ENCODE measurements at regions not wholly inside any gene's neighbourhood (a gene's known extent, or its start where the extent isn't known, plus 50 kb on each side); places are given as distances from the start of the nearest gene placed in this dataset.

- no peak overlapping the region for H3K4me3 ChIP-seq (ENCODE audit: low read depth, low read length, poor library complexity, severe bottlenecking)
- TF ChIP-seq EZH2 (IDR thresholded peaks at IDR 0.05; ENCODE audit: borderline replicate concordance, low read length) (no peak), CTCF (IDR thresholded peaks at IDR 0.05; ENCODE audit: low read length) (no peak)
- H3K9me3 ChIP-seq (ENCODE audit: low read length) = no peaks in the 10 kb centered on the region
- H2AFZ ChIP-seq (ENCODE audit: low read length) = no peak overlapping the region
- H3K9ac ChIP-seq (ENCODE audit: low read length) = no peak overlapping the region
- no peaks in the 10 kb centered on the region for H3K27me3 ChIP-seq (ENCODE audit: insufficient read depth, low read length)
- no peaks in the 10 kb centered on the region for H3K79me2 ChIP-seq (ENCODE audit: insufficient read depth, low read length)
- H3K27ac ChIP-seq (ENCODE audit: low read depth, low read length, poor library complexity, severe bottlenecking) = no peak overlapping the region
- no peaks in the 10 kb centered on the region for H3K36me3 ChIP-seq (ENCODE audit: insufficient read depth, low read length)
- H3K9me2 ChIP-seq (ENCODE audit: low read depth, low read length) = no peaks in the 10 kb centered on the region
- no peaks in the 10 kb centered on the region for H4K20me1 ChIP-seq (ENCODE audit: insufficient read depth, low read length)
- no peak overlapping the region for H3K4me2 ChIP-seq (ENCODE audit: low read length)
- H3K4me1 ChIP-seq (ENCODE audit: insufficient read depth, low read length, severe bottlenecking) = no peaks in the 10 kb centered on the region
- H3F3A ChIP-seq (ENCODE audit: insufficient read depth, low read length) = no peaks in the 10 kb centered on the region
Observed at GRCh38 chr10:28906415-28906814, 229.1 kb downstream of the BAMBI start.

GRCh38 chr10:28906934-28907333 is 229.6 kb downstream of the BAMBI start:
- Histone ChIP-seq H3K79me2 (ENCODE audit: insufficient read depth, low read length) (no peaks in the 10 kb centered on the region), H3F3A (ENCODE audit: insufficient read depth, low read length) (no peaks in the 10 kb centered on the region), H2AFZ (ENCODE audit: low read length) (no peak overlapping the region), H3K4me1 (ENCODE audit: insufficient read depth, low read length, severe bottlenecking) (no peaks in the 10 kb centered on the region), H4K20me1 (ENCODE audit: insufficient read depth, low read length) (no peaks in the 10 kb centered on the region), H3K4me3 (ENCODE audit: low read depth, low read length, poor library complexity, severe bottlenecking) (no peak overlapping the region), H3K36me3 (ENCODE audit: insufficient read depth, low read length) (no peaks in the 10 kb centered on the region), H3K9me2 (ENCODE audit: low read depth, low read length) (no peaks in the 10 kb centered on the region), H3K9ac (ENCODE audit: low read length) (no peak overlapping the region), H3K27ac (ENCODE audit: low read depth, low read length, poor library complexity, severe bottlenecking) (no peak overlapping the region), H3K27me3 (ENCODE audit: insufficient read depth, low read length) (no peaks in the 10 kb centered on the region), H3K4me2 (ENCODE audit: low read length) (no peak overlapping the region), H3K9me3 (ENCODE audit: low read length) (no peaks in the 10 kb centered on the region)
- TF ChIP-seq EZH2 (IDR thresholded peaks at IDR 0.05; ENCODE audit: borderline replicate concordance, low read length) (no peak), CTCF (IDR thresholded peaks at IDR 0.05; ENCODE audit: low read length) (no peak)

- Histone ChIP-seq H3K4me1 (ENCODE audit: insufficient read depth, low read length, severe bottlenecking) (no peaks in the 10 kb centered on the region), H3K79me2 (ENCODE audit: insufficient read depth, low read length) (no peaks in the 10 kb centered on the region), H3K9ac (ENCODE audit: low read length) (no peak overlapping the region), H3K27ac (ENCODE audit: low read depth, low read length, poor library complexity, severe bottlenecking) (no peak overlapping the region), H3K4me2 (ENCODE audit: low read length) (no peak overlapping the region), H3K27me3 (ENCODE audit: insufficient read depth, low read length) (no peaks in the 10 kb centered on the region), H2AFZ (ENCODE audit: low read length) (no peak overlapping the region), H4K20me1 (ENCODE audit: insufficient read depth, low read length) (no peaks in the 10 kb centered on the region), H3K36me3 (ENCODE audit: insufficient read depth, low read length) (no peaks in the 10 kb centered on the region), H3F3A (ENCODE audit: insufficient read depth, low read length) (no peaks in the 10 kb centered on the region), H3K9me3 (ENCODE audit: low read length) (no peaks in the 10 kb centered on the region), H3K4me3 (ENCODE audit: low read depth, low read length, poor library complexity, severe bottlenecking) (no peak overlapping the region), H3K9me2 (ENCODE audit: low read depth, low read length) (no peaks in the 10 kb centered on the region)
- TF ChIP-seq CTCF (IDR thresholded peaks at IDR 0.05; ENCODE audit: low read length) (no peak), EZH2 (IDR thresholded peaks at IDR 0.05; ENCODE audit: borderline replicate concordance, low read length) (no peak)
Observed at GRCh38 chr10:28909875-28910274, 232.6 kb downstream of the BAMBI start.

All from OCI-LY1 (cell line).